ENCODE measurements at regions not wholly inside any gene's neighbourhood (a gene's known extent, or its start where the extent isn't known, plus 50 kb on each side); places are given as distances from the start of the nearest gene placed in this dataset.

- H3K27ac Mint-ChIP-seq = no peak overlapping the region
- H3K36me3 Mint-ChIP-seq (ENCODE audit: low read depth) = no peaks in the 10 kb centered on the region
- no peaks in the 10 kb centered on the region for H3K36me3 ChIP-seq (ENCODE audit: control insufficient read depth, insufficient read depth, low read length)
- no peaks in the 10 kb centered on the region for H3K27me3 Mint-ChIP-seq (ENCODE audit: insufficient read depth)
- H3K9ac ChIP-seq (ENCODE audit: extremely low read depth, low read length, poor library complexity, severe bottlenecking) = no peak overlapping the region
- DNase-seq = no peak
- H3K4me3 Mint-ChIP-seq = no peak overlapping the region
- WGBS, 2 experiments (ENCODE audit: insufficient coverage in 1 of 2, insufficient read length in 1 of 2) = 93 to 97% methylated on average over 10 to 16 of the region's 16 CpGs
- peaks cover 3% of the 10 kb centered on the region for H3K4me1 Mint-ChIP-seq
- H3K9me3 Mint-ChIP-seq = no peaks in the 10 kb centered on the region
- H3K27me3 ChIP-seq (ENCODE audit: control insufficient read depth, insufficient read depth, low read length, poor library complexity, severe bottlenecking) = no peaks in the 10 kb centered on the region
- peaks cover 3% of the 10 kb centered on the region for H3K4me1 ChIP-seq (ENCODE audit: control insufficient read depth, insufficient read depth, low read length)
- no peak overlapping the region for H3K27ac ChIP-seq (ENCODE audit: low read depth, low read length)
- TF ChIP-seq CTCF (conservative IDR thresholded peaks at IDR 0.05) = peak; percentile 42
- H3K9me3 ChIP-seq (ENCODE audit: control insufficient read depth, low read length) = no peaks in the 10 kb centered on the region
- no peak overlapping the region for H3K4me3 ChIP-seq (ENCODE audit: low read length)
Measured at GRCh38 chr7:41882745-41883420, 180.0 kb upstream of the INHBA start.

- H3K9me3 ChIP-seq (ENCODE audit: control insufficient read depth, low read length) = no peaks in the 10 kb centered on the region
- Mint-ChIP-seq H3K4me1 (peaks cover 2% of the 10 kb centered on the region), H3K27ac (no peak overlapping the region), H3K27me3 (ENCODE audit: insufficient read depth) (no peaks in the 10 kb centered on the region), H3K9me3 (no peaks in the 10 kb centered on the region), H3K36me3 (ENCODE audit: low read depth) (no peaks in the 10 kb centered on the region), H3K4me3 (no peak overlapping the region)
- 91 to 100% methylated on average over 4 to 5 of the region's 5 CpGs for WGBS, 2 experiments (ENCODE audit: insufficient coverage in 1 of 2, insufficient read length in 1 of 2)
- no peaks in the 10 kb centered on the region for H3K27me3 ChIP-seq (ENCODE audit: control insufficient read depth, insufficient read depth, low read length, poor library complexity, severe bottlenecking)
- H3K27ac ChIP-seq (ENCODE audit: low read depth, low read length) = no peak overlapping the region
- no peak for DNase-seq
- H3K36me3 ChIP-seq (ENCODE audit: control insufficient read depth, insufficient read depth, low read length) = no peaks in the 10 kb centered on the region
- H3K4me3 ChIP-seq (ENCODE audit: low read length) = no peak overlapping the region
- H3K9ac ChIP-seq (ENCODE audit: extremely low read depth, low read length, poor library complexity, severe bottlenecking) = no peak overlapping the region
- no peak for TF ChIP-seq CTCF (conservative IDR thresholded peaks at IDR 0.05)
- H3K4me1 ChIP-seq (ENCODE audit: control insufficient read depth, insufficient read depth, low read length) = peaks cover 3% of the 10 kb centered on the region
Measured at GRCh38 chr7:41882256-41882655, 179.4 kb upstream of the INHBA start.

- Histone ChIP-seq H3K4me3 (ENCODE audit: low read length) (no peak overlapping the region), H3K4me1 (ENCODE audit: control insufficient read depth, insufficient read depth, low read length) (no peaks in the 10 kb centered on the region), H3K27ac (ENCODE audit: low read depth, low read length) (no peak overlapping the region), H3K9ac (ENCODE audit: extremely low read depth, low read length, poor library complexity, severe bottlenecking) (no peak overlapping the region), H3K27me3 (ENCODE audit: control insufficient read depth, insufficient read depth, low read length, poor library complexity, severe bottlenecking) (no peaks in the 10 kb centered on the region), H3K9me3 (ENCODE audit: control insufficient read depth, low read length) (no peaks in the 10 kb centered on the region), H3K36me3 (ENCODE audit: control insufficient read depth, insufficient read depth, low read length) (no peaks in the 10 kb centered on the region)
- 93 to 96% methylated on average over 8 to 13 of the region's 13 CpGs for WGBS, 2 experiments (ENCODE audit: insufficient coverage in 1 of 2, insufficient read length in 1 of 2)
- H3K9me3 Mint-ChIP-seq = no peaks in the 10 kb centered on the region
- TF ChIP-seq CTCF (conservative IDR thresholded peaks at IDR 0.05) = no peak
- H3K4me3 Mint-ChIP-seq = no peak overlapping the region
- no peaks in the 10 kb centered on the region for H3K27me3 Mint-ChIP-seq (ENCODE audit: insufficient read depth)
- no peak overlapping the region for H3K27ac Mint-ChIP-seq
- H3K4me1 Mint-ChIP-seq = no peaks in the 10 kb centered on the region
- no peaks in the 10 kb centered on the region for H3K36me3 Mint-ChIP-seq (ENCODE audit: low read depth)
- DNase-seq = no peak
Measured at GRCh38 chr7:41881331-41882130, 178.6 kb upstream of the INHBA start.

All from endodermal cell (in vitro differentiated cells).